SK-N-MC (cell line): ENCODE measurements at regions not wholly inside any gene's neighbourhood (a gene's known extent, or its start where the extent isn't known, plus 50 kb on each side); places are given as distances from the start of the nearest gene placed in this dataset.

Experiments
- EZH2 ChIP-seq: fragments of 200-600 bp; sonication (generic); IDR thresholded peaks from one replicate; pipeline ENCODE4 v1.6.1; 2017; ENCODE audit warnings: antibody characterized with exemption
- FOXP2 ChIP-seq: optimal IDR thresholded peaks from 2 replicates; pipeline ENCODE3; 2011; ENCODE audit warnings: mild to moderate bottlenecking, moderate library complexity; ENCODE audit not compliant: insufficient read depth; ENCODE audit errors: extremely low read length, control extremely low read depth
- POLR2AphosphoS5 ChIP-seq: IDR thresholded peaks from 2 replicates; pipeline ENCODE4 v1.6.1; 2012; ENCODE audit warnings: mild to moderate bottlenecking, low read depth, low read length, borderline replicate concordance

- no peak for TF ChIP-seq EZH2
- TF ChIP-seq POLR2AphosphoS5: no peak
- TF ChIP-seq FOXP2: no peak
These were observed 443.7 kb downstream of the FAT4 start for GRCh38 chr4:125758438-125758837.
